H1 (cell line): ENCODE measurements at regions not wholly inside any gene's neighbourhood (a gene's known extent, or its start where the extent isn't known, plus 50 kb on each side); places are given as distances from the start of the nearest gene placed in this dataset.

Experiments
- CTCF ChIA-PET: fragments of 300-600 bp; sonication (Branson Sonifier 250); formaldehyde crosslinking; loops from one replicate; lab custom pipeline; 2021; ENCODE audit not compliant: partially characterized antibody; lab: Charles Lee
- POLR2A ChIA-PET: fragments of 300-600 bp; sonication (Branson Sonifier 250); formaldehyde crosslinking; loops from one replicate; lab custom pipeline; 2021; ENCODE audit warnings: inconsistent platforms; ENCODE audit not compliant: partially characterized antibody; lab: Charles Lee
- DNase-seq, 2 experiments: peaks; one replicate each; pipeline versions ENCODE4 v3.0.0 to v3.0.0-alpha.2; 2010 to 2022; ENCODE audit warnings: low spot score in 2 of 2, low read depth in 1 of 2, mixed read lengths in 1 of 2
- FAIRE-seq: peaks from 2 replicates; lab custom pipeline; 2011; peaks lifted over from hg19 to GRCh38; lab: Jason Lieb, UNC
- H2AFZ ChIP-seq: 2 replicates; pipeline ENCODE4 v1.8.1; 2012; ENCODE audit warnings: low read length, inconsistent platforms
- H2AK5ac ChIP-seq: 2 replicates; pipeline ENCODE4 v1.6.1; 2013; ENCODE audit warnings: low read depth, low read length
- H2BK120ac ChIP-seq: replicated peaks from 2 replicates; pipeline ENCODE3; 2013; ENCODE audit warnings: low read depth, low read length, inconsistent platforms
- H2BK12ac ChIP-seq: 2 replicates; pipeline ENCODE4 v1.6.1; 2013; ENCODE audit warnings: low read depth, low read length
- H2BK15ac ChIP-seq: 2 replicates; pipeline ENCODE4 v1.6.1; 2013; ENCODE audit warnings: low read length
- H2BK20ac ChIP-seq: 2 replicates; pipeline ENCODE4 v1.6.1; 2013; ENCODE audit warnings: low read length
- H2BK5ac ChIP-seq: 2 replicates; pipeline ENCODE4 v1.6.1; 2013; ENCODE audit warnings: low read depth, low read length
- H3K14ac ChIP-seq: 2 replicates; pipeline ENCODE4 v1.6.1; 2013; ENCODE audit warnings: inconsistent platforms; ENCODE audit not compliant: insufficient read length
- H3K18ac ChIP-seq: 2 replicates; pipeline ENCODE4 v1.6.1; 2013; ENCODE audit warnings: low read length; ENCODE audit errors: extremely low read depth
- H3K23ac ChIP-seq: 2 replicates; pipeline ENCODE4 v1.6.1; 2013; ENCODE audit warnings: inconsistent platforms; ENCODE audit not compliant: insufficient read length
- H3K23me2 ChIP-seq: 2 replicates; pipeline ENCODE4 v1.6.1; 2013; ENCODE audit warnings: low read depth, low read length
- H3K27ac ChIP-seq: 2 replicates; pipeline ENCODE4 v1.6.1; 2011; ENCODE audit warnings: low read depth, low read length, inconsistent platforms
- H3K27me3 ChIP-seq, 4 experiments: replicated peaks in 1 of 4; 1 replicate in 1 of 4; 2 replicates in 3 of 4; pipeline versions ENCODE4 v1.6.1 to v1.8.1; 2011 to 2013; ENCODE audit warnings: low read length in 3 of 4, mild to moderate bottlenecking in 3 of 4, inconsistent platforms in 2 of 4, mixed read lengths in 2 of 4, moderate library complexity in 1 of 4; ENCODE audit not compliant: control insufficient read depth in 3 of 4, insufficient read depth in 3 of 4; ENCODE audit errors: extremely low read depth in 1 of 4
- H3K36me3 ChIP-seq, 4 experiments: 2 replicates each; pipeline versions ENCODE4 v1.6.1 to v1.8.1; 2011 to 2013; ENCODE audit warnings: mild to moderate bottlenecking in 4 of 4, low read length in 3 of 4, moderate library complexity in 2 of 4, control low read depth in 1 of 4, inconsistent platforms in 1 of 4; ENCODE audit not compliant: insufficient read depth in 4 of 4, control insufficient read depth in 2 of 4
- H3K4ac ChIP-seq: replicated peaks from 2 replicates; pipeline ENCODE3; 2013; ENCODE audit warnings: low read length, low read depth, mixed read lengths, inconsistent platforms; ENCODE audit not compliant: insufficient read length
- H3K4me1 ChIP-seq, 4 experiments: replicated peaks in 1 of 4; 1 replicate in 1 of 4; 2 replicates in 3 of 4; pipeline versions ENCODE4 v1.6.1 to v1.8.1; 2011 to 2013; ENCODE audit warnings: low read length in 3 of 4, inconsistent platforms in 2 of 4, mixed read lengths in 1 of 4; ENCODE audit not compliant: insufficient read depth in 4 of 4, control insufficient read depth in 3 of 4
- H3K4me2 ChIP-seq, 2 experiments: 2 replicates each; pipeline versions ENCODE4 v1.6.1 to v1.8.1; 2011 to 2013; ENCODE audit warnings: low read depth in 2 of 2, low read length in 2 of 2, control low read depth in 1 of 2, inconsistent platforms in 1 of 2, mild to moderate bottlenecking in 1 of 2; ENCODE audit not compliant: insufficient read depth in 1 of 2
- H3K4me3 ChIP-seq, 4 experiments: fragments of 200-600, 300-600 bp in 1 of 4; sonication (generic), shearing (Covaris generic), sonication (Bioruptor Twin) in 1 of 4; 2 replicates each; pipeline versions ENCODE4 v1.5.1 to v1.8.1; 2011 to 2016; ENCODE audit warnings: low read length in 4 of 4, low read depth in 3 of 4, control low read depth in 2 of 4, inconsistent platforms in 2 of 4, mild to moderate bottlenecking in 2 of 4, mixed read lengths in 1 of 4, moderate library complexity in 1 of 4; ENCODE audit not compliant: insufficient read depth in 2 of 4; ENCODE audit errors: extremely low read depth in 1 of 4
- H3K56ac ChIP-seq: replicated peaks from 2 replicates; pipeline ENCODE3; 2013; ENCODE audit warnings: low read depth, mild to moderate bottlenecking, mixed read lengths, low read length, inconsistent platforms; ENCODE audit not compliant: insufficient read length
- H3K79me1 ChIP-seq: 2 replicates; pipeline ENCODE4 v1.6.1; 2013; ENCODE audit warnings: low read depth, low read length, control low read depth
- H3K79me2 ChIP-seq, 2 experiments: 2 replicates each; pipeline versions ENCODE4 v1.6.1 to v1.8.1; 2012 to 2013; ENCODE audit warnings: low read length in 2 of 2, mild to moderate bottlenecking in 2 of 2, inconsistent platforms in 1 of 2; ENCODE audit not compliant: insufficient read depth in 2 of 2, control insufficient read depth in 1 of 2
- H3K9ac ChIP-seq, 4 experiments: replicated peaks in 1 of 4; 1 replicate in 1 of 4; 2 replicates in 3 of 4; pipeline versions ENCODE4 v1.6.1 to v1.8.1; 2011 to 2013; ENCODE audit warnings: low read depth in 3 of 4, low read length in 3 of 4, control low read depth in 2 of 4, mild to moderate bottlenecking in 2 of 4, moderate library complexity in 2 of 4, inconsistent platforms in 1 of 4; ENCODE audit errors: extremely low read depth in 1 of 4
- H3K9me3 ChIP-seq, 2 experiments: 2 replicates each; pipeline versions ENCODE4 v1.6.1 to v1.8.1; 2012 to 2013; ENCODE audit warnings: mild to moderate bottlenecking in 2 of 2, moderate library complexity in 2 of 2, control low read depth in 1 of 2, inconsistent platforms in 1 of 2, low read depth in 1 of 2, low read length in 1 of 2, mixed read lengths in 1 of 2; ENCODE audit not compliant: insufficient read depth in 2 of 2
- H4K20me1 ChIP-seq, 2 experiments: replicated peaks in 1 of 2; 2 replicates each; pipeline versions ENCODE3 to v1.8.1; 2011 to 2013; ENCODE audit warnings: inconsistent platforms in 2 of 2, low read length in 2 of 2, mild to moderate bottlenecking in 1 of 2; ENCODE audit not compliant: insufficient read depth in 2 of 2, control insufficient read depth in 1 of 2
- H4K5ac ChIP-seq: 2 replicates; pipeline ENCODE4 v1.6.1; 2013; ENCODE audit warnings: low read length, low read depth, mixed read lengths, inconsistent platforms; ENCODE audit not compliant: insufficient read length
- H4K8ac ChIP-seq: 2 replicates; pipeline ENCODE4 v1.8.0; 2013; ENCODE audit warnings: mild to moderate bottlenecking, moderate library complexity, low read length, inconsistent platforms; ENCODE audit not compliant: insufficient read depth; ENCODE audit errors: extremely low read depth
- H4K91ac ChIP-seq: replicated peaks from 2 replicates; pipeline ENCODE3; 2013; ENCODE audit warnings: low read length, mixed read lengths, inconsistent platforms; ENCODE audit not compliant: insufficient read length
- EGR1 ChIP-seq: IDR thresholded peaks from 2 replicates; pipeline ENCODE4 v1.6.1; 2011; ENCODE audit warnings: low read depth, low read length, borderline replicate concordance
- HDAC2 ChIP-seq, 2 experiments: fragments of 300-600 bp in 1 of 2; sonication (generic) in 1 of 2; IDR thresholded peaks; 2 replicates each; pipeline ENCODE4 v1.6.1; 2011 to 2012; ENCODE audit warnings: low read depth in 2 of 2, low read length in 2 of 2, mild to moderate bottlenecking in 2 of 2, moderate library complexity in 2 of 2, borderline replicate concordance in 1 of 2, inconsistent platforms in 1 of 2
- PHF8 ChIP-seq: fragments of 200-600 bp; sonication (generic); conservative IDR thresholded peaks from 2 replicates; pipeline ENCODE4 v1.7.1; 2012; ENCODE audit warnings: low read depth, mild to moderate bottlenecking, inconsistent platforms, low read length, moderate library complexity
- SIX5 ChIP-seq: IDR thresholded peaks from 2 replicates; pipeline ENCODE4 v1.6.1; 2011; ENCODE audit warnings: mild to moderate bottlenecking, low read depth, low read length
- SRF ChIP-seq: IDR thresholded peaks from 2 replicates; pipeline ENCODE4 v1.6.1; 2011; ENCODE audit warnings: mild to moderate bottlenecking, low read depth, low read length, moderate library complexity
- SUZ12 ChIP-seq: fragments of 200-600 bp; sonication (generic); IDR thresholded peaks from 2 replicates; pipeline ENCODE4 v1.6.1; 2012; ENCODE audit warnings: mild to moderate bottlenecking, inconsistent platforms, low read length, moderate library complexity, mixed read lengths
- TAF1 ChIP-seq: IDR thresholded peaks from 2 replicates; pipeline ENCODE4 v1.6.1; 2011; ENCODE audit warnings: mild to moderate bottlenecking, low read depth, low read length
- WGBS, 2 experiments: shearing (Covaris generic) in 1 of 2; methylation state at CpG; one replicate each; pipeline versions ENCODE4 v1.1.6 to v1.1.7; 2013 to 2015; ENCODE audit warnings: low lambda C conversion rate in 2 of 2, mixed read lengths in 2 of 2, inconsistent platforms in 1 of 2, low coverage in 1 of 2, missing lambda C conversion rate in 1 of 2; ENCODE audit not compliant: insufficient replicate concordance in 2 of 2, insufficient coverage in 1 of 2, insufficient read length in 1 of 2; ENCODE audit errors: extremely low coverage in 1 of 2, missing lambda C conversion rate in 1 of 2; 5-methylcytosine and 5-hydroxymethylcytosine counted together

DNA sequence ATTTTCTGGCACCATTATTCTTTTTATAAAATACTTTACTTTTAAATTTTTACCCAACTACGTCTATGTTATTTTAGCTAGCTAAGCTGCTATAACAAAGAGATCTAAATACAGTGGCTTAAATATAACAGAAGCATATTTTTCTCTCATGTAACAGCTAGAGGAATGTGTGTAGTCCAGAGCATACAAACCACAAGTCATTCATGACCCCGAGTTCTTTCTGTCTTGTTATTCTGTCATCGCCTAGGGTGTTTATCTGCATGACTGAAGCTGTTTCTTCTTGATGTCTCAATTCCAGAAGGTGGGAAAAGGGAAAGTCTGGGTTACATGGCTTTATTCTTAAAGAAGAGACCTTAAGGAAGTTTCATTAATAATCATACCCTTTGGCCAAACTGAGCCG, 136.9 kb upstream of the RFX3 start:
- H2BK120ac ChIP-seq: no peak overlapping the region
- H2BK5ac ChIP-seq: no peak overlapping the region
- H3K9me3 ChIP-seq: no peaks in the 10 kb centered on the region
- H4K20me1 ChIP-seq: no peaks in the 10 kb centered on the region
- no peak overlapping the region for H4K5ac ChIP-seq
- TF ChIP-seq EGR1 (no peak), PHF8 (no peak), SRF (no peak), SIX5 (no peak), HDAC2 (IDR thresholded peaks at IDR 0.05; ENCODE audit: borderline replicate concordance in 1 of 2, low read depth in 2 of 2, low read length in 2 of 2) (no peak), SUZ12 (no peak), TAF1 (no peak)
- no peaks in the 10 kb centered on the region for H3K4me1 ChIP-seq
- no peaks in the 10 kb centered on the region for H3K36me3 ChIP-seq
- CTCF ChIA-PET: no interaction called here
- H2AK5ac ChIP-seq: no peak overlapping the region
- H3K23me2 ChIP-seq: no peaks in the 10 kb centered on the region
- H3K79me2 ChIP-seq: no peaks in the 10 kb centered on the region
- H2BK12ac ChIP-seq: no peak overlapping the region
- no peak overlapping the region for H3K14ac ChIP-seq
- FAIRE-seq (no peak), DNase-seq (no peak)
- no peaks in the 10 kb centered on the region for H3K27me3 ChIP-seq
- no peak overlapping the region for H2AFZ ChIP-seq
- POLR2A ChIA-PET: no interaction called here
- no peak overlapping the region for H3K9ac ChIP-seq
- WGBS, 2 experiments: 89% methylated on average over 4 of the region's 4 CpGs; no CpG with 5 or more reads in 1 of the 2 experiments
- H4K91ac ChIP-seq: no peak overlapping the region
- H2BK20ac ChIP-seq: no peak overlapping the region
- H3K27ac ChIP-seq: no peak overlapping the region
- no peak overlapping the region for H4K8ac ChIP-seq
- H3K56ac ChIP-seq: no peak overlapping the region
- H3K4ac ChIP-seq: no peak overlapping the region
- H2BK15ac ChIP-seq: no peak overlapping the region
- no peaks in the 10 kb centered on the region for H3K79me1 ChIP-seq
- H3K23ac ChIP-seq: no peak overlapping the region
- H3K4me3 ChIP-seq: no peak overlapping the region
- no peak overlapping the region for H3K4me2 ChIP-seq
- H3K18ac ChIP-seq: no peak overlapping the region
